HCT116 (cell line): ENCODE measurements at regions not wholly inside any gene's neighbourhood (a gene's known extent, or its start where the extent isn't known, plus 50 kb on each side); places are given as distances from the start of the nearest gene placed in this dataset.

ENCODE experiments used
- CEBPB ChIP-seq: IDR thresholded peaks from 2 replicates; pipeline ENCODE4 v1.6.1; 2012; ENCODE audit warnings: low read depth
- CTCF ChIP-seq, 3 experiments: fragments of 200-600 bp in 1 of 3; sonication (generic) in 1 of 3; IDR thresholded peaks in 2 of 3; conservative IDR thresholded peaks in 1 of 3; 2 replicates each; pipeline ENCODE4 v1.5.1; 2012 to 2017; ENCODE audit warnings: low read depth in 2 of 3, low read length in 2 of 3, antibody characterized with exemption in 1 of 3, borderline replicate concordance in 1 of 3, control low read depth in 1 of 3, mild to moderate bottlenecking in 1 of 3, mixed read lengths in 1 of 3, mixed run types in 1 of 3, moderate library complexity in 1 of 3; ENCODE audit not compliant: insufficient read depth in 1 of 3
- EZH2 ChIP-seq: fragments of 200-600 bp; sonication (generic); IDR thresholded peaks from 2 replicates; pipeline ENCODE4 v1.6.1; 2017; ENCODE audit warnings: antibody characterized with exemption, mixed run types
- FOSL1 ChIP-seq: IDR thresholded peaks from 2 replicates; pipeline ENCODE4 v1.6.1; 2012; ENCODE audit warnings: low read depth
- POLR2A ChIP-seq: IDR thresholded peaks from 2 replicates; pipeline ENCODE4 v1.7.0; 2011; ENCODE audit warnings: borderline replicate concordance; ENCODE audit not compliant: insufficient read depth, insufficient read length; ENCODE audit errors: extremely low read depth
- POLR2AphosphoS5 ChIP-seq: IDR thresholded peaks from 2 replicates; pipeline ENCODE4 v1.6.1; 2011; ENCODE audit warnings: mild to moderate bottlenecking, low read depth, low read length, moderate library complexity
- RAD21 ChIP-seq: IDR thresholded peaks from 2 replicates; pipeline ENCODE4 v1.6.1; 2012; ENCODE audit warnings: low read depth, mild to moderate bottlenecking
- REST ChIP-seq: IDR thresholded peaks from 2 replicates; pipeline ENCODE4 v1.6.1; 2012; ENCODE audit warnings: low read depth
- TCF7L2 ChIP-seq: IDR thresholded peaks from 2 replicates; pipeline ENCODE4 v1.7.0; 2011; ENCODE audit warnings: borderline replicate concordance, inconsistent platforms; ENCODE audit not compliant: insufficient read depth, insufficient read length; ENCODE audit errors: extremely low read depth
- YY1 ChIP-seq: IDR thresholded peaks from 2 replicates; pipeline ENCODE4 v1.6.1; 2011; ENCODE audit warnings: low read length, low read depth, moderate library complexity, mild to moderate bottlenecking; ENCODE audit not compliant: insufficient replicate concordance; ENCODE audit errors: extremely low read depth
- ZNF274 ChIP-seq: fragments of 200-500 bp; sonication (Bioruptor generic); IDR thresholded peaks from 2 replicates; pipeline ENCODE4 v1.6.1; 2014; ENCODE audit warnings: mild to moderate bottlenecking, low read depth, low read length, inconsistent platforms

GRCh38 chr10:34045571-34046190 is 711.2 kb upstream of the NRP1 start:
- TF ChIP-seq TCF7L2 (no peak), EZH2 (no peak), CTCF (IDR thresholded peaks at IDR 0.05 in 2 of 3, conservative IDR thresholded peaks at IDR 0.05 in 1 of 3; ENCODE audit: borderline replicate concordance in 1 of 3, insufficient read depth in 1 of 3, low read depth in 2 of 3, low read length in 2 of 3) (no peak), POLR2AphosphoS5 (no peak), CEBPB (no peak), FOSL1 (no peak), RAD21 (no peak), POLR2A (no peak), YY1 (no peak), REST (no peak), ZNF274 (no peak)
